Body of pancreas (tissue), 4 donors: ENCODE measurements at regions not wholly inside any gene's neighbourhood (a gene's known extent, or its start where the extent isn't known, plus 50 kb on each side); places are given as distances from the start of the nearest gene placed in this dataset.
"Not testable (repeated sequence)": the region's sequence is repeated elsewhere in the genome, so short reads cannot be mapped to it uniquely, and the experiment has no call there.

Source experiments
- ATAC-seq: fragments of 150-250 bp; one replicate; pipeline ENCODE4 v1.9.1; 2016
- DNase-seq, 4 donors: peaks; one replicate each; pipeline ENCODE4 v3.0.0-alpha.2; 2019
- H3K27ac ChIP-seq, 4 donors: fragments of 200-600 bp; sonication (generic); 1 replicate in 3 of 4; 2 replicates in 1 of 4; pipeline versions ENCODE4 v1.5.1 to v1.6.1; 2016 to 2019; ENCODE audit warnings: mild to moderate bottlenecking in 1 of 4, mixed read lengths in 1 of 4, moderate library complexity in 1 of 4
- H3K27me3 ChIP-seq, 2 donors: fragments of 200-600 bp; sonication (generic); one replicate each; pipeline ENCODE4 v1.6.0; 2016; ENCODE audit warnings: mild to moderate bottlenecking in 1 of 2
- H3K36me3 ChIP-seq, 2 donors: fragments of 200-600 bp; sonication (generic); replicated peaks in 1 of 2; 2 replicates each; pipeline ENCODE4 v1.5.1; 2016; ENCODE audit warnings: low read depth in 2 of 2; ENCODE audit not compliant: insufficient read depth in 1 of 2
- H3K4me1 ChIP-seq: fragments of 200-600 bp; sonication (generic); one replicate; pipeline ENCODE4 v1.6.0; 2016
- H3K4me3 ChIP-seq, 2 donors: fragments of 200-600 bp; sonication (generic); 1 replicate in 1 of 2; 2 replicates in 1 of 2; pipeline ENCODE4 v1.5.1; 2016 to 2019
- H3K9me3 ChIP-seq, 3 donors: fragments of 200-600 bp; sonication (generic); 1 replicate in 2 of 3; 2 replicates in 1 of 3; pipeline ENCODE4 v1.5.1; 2016
- CTCF ChIP-seq, 7 experiments: fragments of 450-650 bp in 4 of 7; fragments of 200-600 bp in 3 of 7; sonication (generic) in 3 of 7; IDR thresholded peaks; one replicate each; pipeline ENCODE4 v1.5.1; 2016 to 2019; ENCODE audit warnings: antibody characterized with exemption in 7 of 7
- POLR2A ChIP-seq, 3 donors: fragments of 450-650 bp; IDR thresholded peaks; one replicate each; pipeline ENCODE4 v1.6.1; 2016; ENCODE audit warnings: antibody characterized with exemption in 3 of 3, mild to moderate bottlenecking in 2 of 3
- WGBS, 2 donors: methylation state at CpG; one replicate each; pipeline ENCODE4 v1.1.5; 2017; 5-methylcytosine and 5-hydroxymethylcytosine counted together
- intact Hi-C: fragments of 100-400 bp; cut with DNase I; formaldehyde crosslinking; loops from one replicate; pipeline ENCODE4 v1.15.1; 2023

- intact Hi-C loops = no loop called here
- H3K4me3 ChIP-seq = no peak overlapping the region
- peaks cover 0 to 14% (median 0%) of the 10 kb centered on the region in 3 donors for H3K9me3 ChIP-seq
- no peaks in the 10 kb centered on the region for H3K27me3 ChIP-seq
- H3K27ac ChIP-seq = no peak overlapping the region
- DNase-seq = no peak
- WGBS, 2 donors = 81% methylated on average over 7 of the region's 7 CpGs
- TF ChIP-seq POLR2A (IDR thresholded peaks at IDR 0.05) (no peak), CTCF (IDR thresholded peaks at IDR 0.05) (no peak)
- no peaks in the 10 kb centered on the region for H3K4me1 ChIP-seq
- H3K36me3 ChIP-seq = no peaks in the 10 kb centered on the region
- ATAC-seq = no peak
Measured at GRCh38 chr1:224014330-224014649, 99.6 kb upstream of the FBXO28 start.

- H3K9me3 ChIP-seq = peaks cover 0 to 14% (median 0%) of the 10 kb centered on the region in 3 donors
- DNase-seq, H3K4me1 ChIP-seq, intact Hi-C loops, H3K36me3 ChIP-seq, H3K27me3 ChIP-seq, ATAC-seq, H3K27ac ChIP-seq, H3K4me3 ChIP-seq: not testable (repeated sequence)
- WGBS, 2 donors = 75 to 82% methylated on average over 27 to 28 of the region's 28 CpGs
Measured at GRCh38 chr1:224013626-224014329, 100.1 kb upstream of the FBXO28 start.

GRCh38 chr1:224012807-224013434 lies 101.0 kb upstream of the FBXO28 start:
- H3K4me3 ChIP-seq, intact Hi-C loops, DNase-seq, H3K27me3 ChIP-seq, H3K36me3 ChIP-seq, H3K4me1 ChIP-seq, ATAC-seq, H3K27ac ChIP-seq: not testable (repeated sequence)
- 86 to 90% methylated on average over 19 of the region's 19 CpGs for WGBS, 2 donors
- H3K9me3 ChIP-seq = peaks cover 0 to 14% (median 0%) of the 10 kb centered on the region in 3 donors

- 68 to 83% methylated on average over 15 of the region's 15 CpGs for WGBS, 2 donors
- H3K4me1 ChIP-seq, DNase-seq, intact Hi-C loops, ATAC-seq, H3K27me3 ChIP-seq, H3K27ac ChIP-seq, H3K4me3 ChIP-seq, H3K36me3 ChIP-seq: not testable (repeated sequence)
- H3K9me3 ChIP-seq = peaks cover 0 to 14% (median 0%) of the 10 kb centered on the region in 3 donors
Measured at GRCh38 chr1:224012162-224012561, 101.7 kb upstream of the FBXO28 start.

GRCh38 chr1:224011751-224012150 lies 102.2 kb upstream of the FBXO28 start:
- 76 to 86% methylated on average over 7 of the region's 7 CpGs for whole genome bisulfite sequencing, 2 donors
- H3K4me1 ChIP-seq, H3K4me3 ChIP-seq, H3K27ac ChIP-seq, intact Hi-C loops, H3K36me3 ChIP-seq, ATAC-seq, DNase-seq, H3K27me3 ChIP-seq: not testable (repeated sequence)
- peaks cover 0 to 14% (median 0%) of the 10 kb centered on the region in 3 donors for H3K9me3 ChIP-seq

- ATAC-seq = not testable (repeated sequence)
Measured at GRCh38 chr1:224011153-224011552, 102.8 kb upstream of the FBXO28 start.

GRCh38 chr1:224005973-224006372 lies 107.9 kb upstream of the FBXO28 start:
- H3K4me3 ChIP-seq, intact Hi-C loops, H3K9me3 ChIP-seq, DNase-seq, ATAC-seq, H3K27ac ChIP-seq, H3K36me3 ChIP-seq, H3K27me3 ChIP-seq, H3K4me1 ChIP-seq: not testable (repeated sequence)
- 91 to 99% methylated on average over 3 of the region's 3 CpGs for WGBS, 2 donors

More at GRCh38 chr1:224011153-224011552, 102.8 kb upstream of the FBXO28 start:
- H3K4me1 ChIP-seq, intact Hi-C loops, H3K4me3 ChIP-seq, H3K27me3 ChIP-seq, H3K36me3 ChIP-seq, H3K27ac ChIP-seq, DNase-seq: not testable (repeated sequence)
- H3K9me3 ChIP-seq = peaks cover 0 to 14% (median 0%) of the 10 kb centered on the region in 3 donors
- 97 to 99% methylated on average over 6 to 7 of the region's 7 CpGs for WGBS, 2 donors
